CD4-positive, alpha-beta T cell (primary cell): ENCODE measurements at regions not wholly inside any gene's neighbourhood (a gene's known extent, or its start where the extent isn't known, plus 50 kb on each side); places are given as distances from the start of the nearest gene placed in this dataset.

Source experiments
- ATAC-seq: fragments of 200-7000 bp; cut with Tn5 transposase; one replicate; pipeline ENCODE4 v1.10.0; 2022; ENCODE audit warnings: mild to moderate bottlenecking; ENCODE audit not compliant: poor library complexity
- CTCF ChIA-PET: fragments of 350-600 bp; sonication (Branson Sonifier 250); formaldehyde crosslinking; loops from one replicate; lab custom pipeline; 2021; ENCODE audit warnings: antibody characterized with exemption, inconsistent platforms; lab: Charles Lee
- POLR2A ChIA-PET: fragments of 350-600 bp; sonication (Branson Sonifier 250); formaldehyde crosslinking; loops from one replicate; lab custom pipeline; 2021; ENCODE audit warnings: antibody characterized with exemption, inconsistent platforms; lab: Charles Lee
- DNase-seq, 14 experiments: peaks; one replicate each; pipeline ENCODE4 v3.0.0-alpha.2; 2013 to 2020; ENCODE audit warnings: mixed read lengths in 2 of 14
- H3K27ac ChIP-seq, 2 donors: one replicate each; pipeline versions ENCODE4 v1.5.1 to v1.7.0; 2013; ENCODE audit warnings: low read length in 2 of 2, low read depth in 1 of 2, mild to moderate bottlenecking in 1 of 2
- H3K27me3 ChIP-seq, 2 experiments: 1 replicate in 1 of 2; 2 replicates in 1 of 2; pipeline versions ENCODE4 v1.6.1 to v1.7.0; 2013; ENCODE audit warnings: low read length in 2 of 2, control low read depth in 1 of 2, mild to moderate bottlenecking in 1 of 2, moderate library complexity in 1 of 2; ENCODE audit not compliant: insufficient read depth in 2 of 2, control insufficient read depth in 1 of 2
- H3K36me3 ChIP-seq: one replicate; pipeline ENCODE4 v1.6.1; 2013; ENCODE audit warnings: low read length, control low read depth; ENCODE audit not compliant: insufficient read depth
- H3K4me1 ChIP-seq: one replicate; pipeline ENCODE4 v1.6.1; 2013; ENCODE audit warnings: low read length, control low read depth; ENCODE audit not compliant: insufficient read depth
- H3K4me3 ChIP-seq: one replicate; pipeline ENCODE4 v1.5.1; 2013; ENCODE audit warnings: mild to moderate bottlenecking, low read length, moderate library complexity
- H3K9me3 ChIP-seq, 2 experiments: 1 replicate in 1 of 2; 2 replicates in 1 of 2; pipeline versions ENCODE4 v1.6.1 to v1.7.0; 2013; ENCODE audit warnings: low read length in 2 of 2, mild to moderate bottlenecking in 2 of 2, control low read depth in 1 of 2, moderate library complexity in 1 of 2; ENCODE audit not compliant: control insufficient read depth in 1 of 2, insufficient read depth in 1 of 2
- H3K27ac Mint-ChIP-seq: one replicate; pipeline ENCODE4 v1.8.0; 2020; ENCODE audit warnings: mixed read lengths
- H3K27me3 Mint-ChIP-seq: one replicate; pipeline ENCODE4 v1.8.0; 2021; ENCODE audit warnings: mixed read lengths
- H3K36me3 Mint-ChIP-seq: one replicate; pipeline ENCODE4 v1.8.0; 2021; ENCODE audit warnings: low read depth, mixed read lengths
- H3K4me1 Mint-ChIP-seq: one replicate; pipeline ENCODE4 v1.8.0; 2021; ENCODE audit warnings: low read depth, mixed read lengths
- H3K4me3 Mint-ChIP-seq: one replicate; pipeline ENCODE4 v1.8.0; 2020; ENCODE audit warnings: mild to moderate bottlenecking, mixed read lengths
- H3K9me3 Mint-ChIP-seq: one replicate; pipeline ENCODE4 v1.8.0; 2020; ENCODE audit warnings: mixed read lengths
- CTCF ChIP-seq: fragments of 200-600 bp; IDR thresholded peaks from one replicate; pipeline ENCODE4 v1.8.0; 2022; ENCODE audit warnings: antibody characterized with exemption, mild to moderate bottlenecking
- intact Hi-C, 2 experiments: fragments of 100-400 bp; cut with DNase I in 1 of 2; cut with micrococcal nuclease in 1 of 2; formaldehyde crosslinking; loops; one replicate each; pipeline versions ENCODE4 v1.15.1 to v1.9.0; 2023 to 2025; cut with DNase I, micrococcal nuclease

- Histone ChIP-seq H3K36me3 (no peaks in the 10 kb centered on the region), H3K4me3 (no peak overlapping the region), H3K27me3 (no peaks in the 10 kb centered on the region), H3K4me1 (no peaks in the 10 kb centered on the region), H3K27ac (no peak overlapping the region), H3K9me3 (peaks cover 0 to 7% of the 10 kb centered on the region in 2 experiments)
- Mint-ChIP-seq H3K27me3 (no peaks in the 10 kb centered on the region), H3K36me3 (no peaks in the 10 kb centered on the region), H3K4me3 (no peak overlapping the region), H3K4me1 (no peaks in the 10 kb centered on the region), H3K27ac (no peak overlapping the region), H3K9me3 (no peaks in the 10 kb centered on the region)
- CTCF ChIA-PET: no interaction called here
- TF ChIP-seq CTCF: no peak
- POLR2A ChIA-PET: no interaction called here
- DNase-seq (no peak), ATAC-seq (no peak)
- intact Hi-C loops: no loop called here
These were observed 351.8 kb downstream of the FRK start for GRCh38 chr6:115708850-115709249.

GRCh38 chr6:115706981-115707380 lies 353.7 kb downstream of the FRK start:
- H3K4me3 Mint-ChIP-seq: no peak overlapping the region
- no peaks in the 10 kb centered on the region for H3K36me3 Mint-ChIP-seq
- Histone ChIP-seq H3K9me3 (peaks cover 3 to 12% of the 10 kb centered on the region in 2 experiments), H3K36me3 (no peaks in the 10 kb centered on the region), H3K27me3 (no peaks in the 10 kb centered on the region), H3K27ac (no peak overlapping the region), H3K4me3 (no peak overlapping the region), H3K4me1 (no peaks in the 10 kb centered on the region)
- no peak overlapping the region for H3K27ac Mint-ChIP-seq
- POLR2A ChIA-PET: no interaction called here
- intact Hi-C loops: no loop called here
- peaks cover 6% of the 10 kb centered on the region for H3K9me3 Mint-ChIP-seq
- no peaks in the 10 kb centered on the region for H3K4me1 Mint-ChIP-seq
- no peak for ATAC-seq
- no peaks in the 10 kb centered on the region for H3K27me3 Mint-ChIP-seq
- TF ChIP-seq CTCF: no peak
- no peak for DNase-seq
- CTCF ChIA-PET: no interaction called here

GRCh38 chr6:115706324-115706723 lies 354.4 kb downstream of the FRK start:
- DNase-seq (no peak), ATAC-seq (no peak)
- POLR2A ChIA-PET: no interaction called here
- Mint-ChIP-seq H3K36me3 (no peaks in the 10 kb centered on the region), H3K4me3 (no peak overlapping the region), H3K27ac (no peak overlapping the region), H3K27me3 (no peaks in the 10 kb centered on the region), H3K9me3 (peaks cover 6% of the 10 kb centered on the region), H3K4me1 (no peaks in the 10 kb centered on the region)
- Histone ChIP-seq H3K27ac (no peak overlapping the region), H3K27me3 (no peaks in the 10 kb centered on the region), H3K36me3 (no peaks in the 10 kb centered on the region), H3K4me1 (no peaks in the 10 kb centered on the region), H3K9me3 (peaks cover 7 to 12% of the 10 kb centered on the region in 2 experiments), H3K4me3 (no peak overlapping the region)
- TF ChIP-seq CTCF: no peak
- CTCF ChIA-PET: no interaction called here
- intact Hi-C loops: no loop called here
